NCI-H2227 (cell line): ENCODE measurements at regions not wholly inside any gene's neighbourhood (a gene's known extent, or its start where the extent isn't known, plus 50 kb on each side); places are given as distances from the start of the nearest gene placed in this dataset.
A peak's percentile ranks its signal among the peaks of the same experiment; 100 is the strongest.
"Not testable (repeated sequence)": the region's sequence is repeated elsewhere in the genome, so short reads cannot be mapped to it uniquely, and the experiment has no call there.

Experiments used
- DNase-seq: peaks from one replicate; lab custom pipeline; 2025; ENCODE audit not compliant: unreplicated experiment; lab: John Stamatoyannopoulos, UW

- DNase-seq: no peak
Observed at GRCh38 chr5:154626876-154627557, 128.2 kb upstream of the LARP1 start.

GRCh38 chr5:154625031-154625430 lies 130.1 kb upstream of the LARP1 start:
- no peak for DNase-seq

GRCh38 chr5:154624341-154624740 lies 130.8 kb upstream of the LARP1 start:
- DNase-seq: no peak

GRCh38 chr5:154620411-154620810 lies 134.8 kb upstream of the LARP1 start:
- DNase-seq: no peak

GRCh38 chr5:154618696-154619095 lies 136.5 kb upstream of the LARP1 start:
- no peak for DNase-seq

- no peak for DNase-seq
Observed at GRCh38 chr5:154614595-154614994, 136.6 kb upstream of the HAND1 start.

- no peak for DNase-seq
Observed at GRCh38 chr5:154614125-154614524, 136.1 kb upstream of the HAND1 start.

GRCh38 chr5:154612666-154613065 lies 134.6 kb upstream of the HAND1 start:
- no peak for DNase-seq

GRCh38 chr5:154611341-154611767 lies 133.3 kb upstream of the HAND1 start:
- peak; percentile 22 for DNase-seq

- DNase-seq: peak; percentile 77
Observed at GRCh38 chr5:154610321-154611154, 132.5 kb upstream of the HAND1 start.

GRCh38 chr5:154609251-154609650 lies 131.2 kb upstream of the HAND1 start:
- DNase-seq: no peak

- DNase-seq: no peak
Observed at GRCh38 chr5:154608531-154609011, 130.5 kb upstream of the HAND1 start.

GRCh38 chr5:154607746-154608145 lies 129.7 kb upstream of the HAND1 start:
- no peak for DNase-seq

- no peak for DNase-seq
Observed at GRCh38 chr5:154606246-154606645, 128.2 kb upstream of the HAND1 start.

- DNase-seq: no peak
Observed at GRCh38 chr5:154603953-154604679, 126.1 kb upstream of the HAND1 start.

GRCh38 chr5:154603485-154603884 lies 125.5 kb upstream of the HAND1 start:
- no peak for DNase-seq

- DNase-seq: no peak
Observed at GRCh38 chr5:154603011-154603410, 125.0 kb upstream of the HAND1 start.

- DNase-seq: no peak
Observed at GRCh38 chr5:154601014-154601413, 123.0 kb upstream of the HAND1 start.

- no peak for DNase-seq
Observed at GRCh38 chr5:154598021-154598420, 120.0 kb upstream of the HAND1 start.

- DNase-seq: not testable (repeated sequence)
Observed at GRCh38 chr5:154596844-154597243, 118.8 kb upstream of the HAND1 start.

GRCh38 chr5:154595662-154596061 lies 117.6 kb upstream of the HAND1 start:
- DNase-seq: no peak

- DNase-seq: no peak
Observed at GRCh38 chr5:154593796-154594195, 115.8 kb upstream of the HAND1 start.
